Stimulated activated effector memory CD8-positive, alpha-beta T cell treated with anti-CD3 and anti-CD28 coated beads, Interleukin-12 subunit alpha, Interleukin-12 subunit beta, amount 100 ng/mL, for 72 hours (primary cell): ENCODE measurements at regions not wholly inside any gene's neighbourhood (a gene's known extent, or its start where the extent isn't known, plus 50 kb on each side); places are given as distances from the start of the nearest gene placed in this dataset.

Experiments
- ATAC-seq: fragments of 150-1000 bp; cut with Tn5 transposase; 2 replicates; pipeline ENCODE4 v1.10.0; 2021
- DNase-seq, 2 donors: peaks; one replicate each; pipeline ENCODE4 v3.0.0; 2021 to 2022; ENCODE audit warnings: low spot score in 2 of 2
- H3K27ac Mint-ChIP-seq: one replicate; pipeline ENCODE4 v1.8.0; 2022; ENCODE audit warnings: mild to moderate bottlenecking, mixed read lengths
- H3K36me3 Mint-ChIP-seq: one replicate; pipeline ENCODE4 v1.8.0; 2022; ENCODE audit warnings: mild to moderate bottlenecking, mixed read lengths
- H3K4me1 Mint-ChIP-seq: one replicate; pipeline ENCODE4 v1.8.0; 2022; ENCODE audit warnings: mixed read lengths
- H3K4me3 Mint-ChIP-seq: one replicate; pipeline ENCODE4 v1.8.0; 2022; ENCODE audit warnings: mild to moderate bottlenecking, mixed read lengths
- H3K9me3 Mint-ChIP-seq: one replicate; pipeline ENCODE4 v1.8.0; 2022; ENCODE audit warnings: mixed read lengths

- DNase-seq (no peak), ATAC-seq (no peak)
- Mint-ChIP-seq H3K9me3 (peaks cover 4% of the 10 kb centered on the region), H3K4me3 (no peak overlapping the region), H3K36me3 (no peaks in the 10 kb centered on the region), H3K4me1 (peaks cover 6% of the 10 kb centered on the region), H3K27ac (no peak overlapping the region)
These were observed 364.9 kb upstream of the CADM1 start for GRCh38 chr11:115869131-115869530.

- ATAC-seq (no peak), DNase-seq (no peak)
- H3K36me3 Mint-ChIP-seq = no peaks in the 10 kb centered on the region
- H3K4me1 Mint-ChIP-seq = no peaks in the 10 kb centered on the region
- no peak overlapping the region for H3K27ac Mint-ChIP-seq
- H3K4me3 Mint-ChIP-seq = no peak overlapping the region
- peaks cover 10% of the 10 kb centered on the region for H3K9me3 Mint-ChIP-seq
These were observed 356.0 kb upstream of the CADM1 start for GRCh38 chr11:115860246-115860645.

GRCh38 chr11:115848611-115849010 is 344.4 kb upstream of the CADM1 start:
- Mint-ChIP-seq H3K9me3 (peaks cover 8% of the 10 kb centered on the region), H3K4me1 (no peaks in the 10 kb centered on the region), H3K27ac (no peak overlapping the region), H3K36me3 (no peaks in the 10 kb centered on the region), H3K4me3 (no peak overlapping the region)
- DNase-seq (no peak), ATAC-seq (no peak)

GRCh38 chr11:115848080-115848479 is 343.9 kb upstream of the CADM1 start:
- no peak overlapping the region for H3K4me3 Mint-ChIP-seq
- H3K27ac Mint-ChIP-seq = no peak overlapping the region
- H3K4me1 Mint-ChIP-seq = no peaks in the 10 kb centered on the region
- no peaks in the 10 kb centered on the region for H3K36me3 Mint-ChIP-seq
- peaks cover 5% of the 10 kb centered on the region for H3K9me3 Mint-ChIP-seq
- DNase-seq = no peak
- no peak for ATAC-seq

- Mint-ChIP-seq H3K27ac (no peak overlapping the region), H3K36me3 (no peaks in the 10 kb centered on the region), H3K9me3 (peaks cover 5% of the 10 kb centered on the region), H3K4me1 (no peaks in the 10 kb centered on the region), H3K4me3 (no peak overlapping the region)
- DNase-seq (no peak), ATAC-seq (no peak)
These were observed 341.7 kb upstream of the CADM1 start for GRCh38 chr11:115845872-115846271.

GRCh38 chr11:115843685-115844084 is 339.5 kb upstream of the CADM1 start:
- Mint-ChIP-seq H3K4me3 (no peak overlapping the region), H3K27ac (no peak overlapping the region)

GRCh38 chr11:115843111-115843510 is 338.9 kb upstream of the CADM1 start:
- ATAC-seq (no peak), DNase-seq (no peak)
- H3K27ac Mint-ChIP-seq = no peak overlapping the region
- H3K9me3 Mint-ChIP-seq = no peaks in the 10 kb centered on the region
- no peak overlapping the region for H3K4me3 Mint-ChIP-seq
- H3K36me3 Mint-ChIP-seq = no peaks in the 10 kb centered on the region
- H3K4me1 Mint-ChIP-seq = no peaks in the 10 kb centered on the region

More at GRCh38 chr11:115843685-115844084, 339.5 kb upstream of the CADM1 start:
- ATAC-seq = no peak
- H3K9me3 Mint-ChIP-seq = no peaks in the 10 kb centered on the region
- no peaks in the 10 kb centered on the region for H3K4me1 Mint-ChIP-seq
- no peak for DNase-seq
- H3K36me3 Mint-ChIP-seq = no peaks in the 10 kb centered on the region

- Mint-ChIP-seq H3K27ac (no peak overlapping the region), H3K9me3 (peaks cover 7% of the 10 kb centered on the region), H3K4me1 (no peaks in the 10 kb centered on the region), H3K4me3 (no peak overlapping the region), H3K36me3 (no peaks in the 10 kb centered on the region)
- DNase-seq (no peak), ATAC-seq (no peak)
These were observed 315.8 kb upstream of the CADM1 start for GRCh38 chr11:115820026-115820425.

GRCh38 chr11:115819014-115819413 is 314.8 kb upstream of the CADM1 start:
- peak in 1 of 2 donors; percentile 13 for DNase-seq
- Mint-ChIP-seq H3K36me3 (no peaks in the 10 kb centered on the region), H3K27ac (no peak overlapping the region), H3K9me3 (peaks cover 7% of the 10 kb centered on the region), H3K4me3 (no peak overlapping the region), H3K4me1 (no peaks in the 10 kb centered on the region)
- no peak for ATAC-seq

- H3K36me3 Mint-ChIP-seq = no peaks in the 10 kb centered on the region
- ATAC-seq = no peak
- no peaks in the 10 kb centered on the region for H3K4me1 Mint-ChIP-seq
- peaks cover 12% of the 10 kb centered on the region for H3K9me3 Mint-ChIP-seq
- H3K27ac Mint-ChIP-seq = no peak overlapping the region
- DNase-seq = peak in 1 of 2 donors; percentile 22
- no peak overlapping the region for H3K4me3 Mint-ChIP-seq
These were observed 313.7 kb upstream of the CADM1 start for GRCh38 chr11:115817844-115818468.

GRCh38 chr11:115808351-115808940 is 304.2 kb upstream of the CADM1 start:
- Mint-ChIP-seq H3K4me3 (no peak overlapping the region), H3K27ac (no peak overlapping the region), H3K36me3 (no peaks in the 10 kb centered on the region), H3K4me1 (no peaks in the 10 kb centered on the region), H3K9me3 (peaks cover 18% of the 10 kb centered on the region)
- DNase-seq = no peak
- ATAC-seq = no peak

- Mint-ChIP-seq H3K4me3 (no peak overlapping the region), H3K4me1 (no peaks in the 10 kb centered on the region), H3K9me3 (peaks cover 13% of the 10 kb centered on the region), H3K27ac (no peak overlapping the region), H3K36me3 (no peaks in the 10 kb centered on the region)
- no peak for ATAC-seq
- no peak for DNase-seq
These were observed 301.8 kb upstream of the CADM1 start for GRCh38 chr11:115806056-115806455.

- peaks cover 13% of the 10 kb centered on the region for H3K9me3 Mint-ChIP-seq
- H3K27ac Mint-ChIP-seq = no peak overlapping the region
- no peaks in the 10 kb centered on the region for H3K4me1 Mint-ChIP-seq
- no peaks in the 10 kb centered on the region for H3K36me3 Mint-ChIP-seq
- H3K4me3 Mint-ChIP-seq = no peak overlapping the region
- DNase-seq (no peak), ATAC-seq (no peak)
These were observed 299.0 kb upstream of the CADM1 start for GRCh38 chr11:115803073-115803740.

GRCh38 chr11:115802641-115803040 is 298.4 kb upstream of the CADM1 start:
- DNase-seq (no peak), ATAC-seq (no peak)
- Mint-ChIP-seq H3K4me3 (no peak overlapping the region), H3K4me1 (no peaks in the 10 kb centered on the region), H3K36me3 (no peaks in the 10 kb centered on the region), H3K9me3 (peaks cover 11% of the 10 kb centered on the region), H3K27ac (no peak overlapping the region)

GRCh38 chr11:115792903-115793302 is 288.7 kb upstream of the CADM1 start:
- DNase-seq (no peak), ATAC-seq (no peak)
- no peaks in the 10 kb centered on the region for H3K36me3 Mint-ChIP-seq
- H3K4me1 Mint-ChIP-seq = no peaks in the 10 kb centered on the region
- H3K4me3 Mint-ChIP-seq = no peak overlapping the region
- no peak overlapping the region for H3K27ac Mint-ChIP-seq
- H3K9me3 Mint-ChIP-seq = no peaks in the 10 kb centered on the region

GRCh38 chr11:115787302-115787701 is 283.1 kb upstream of the CADM1 start:
- Mint-ChIP-seq H3K4me1 (no peaks in the 10 kb centered on the region), H3K4me3 (no peak overlapping the region), H3K9me3 (peaks cover 4% of the 10 kb centered on the region), H3K27ac (no peak overlapping the region), H3K36me3 (no peaks in the 10 kb centered on the region)
- ATAC-seq (no peak), DNase-seq (no peak)
